GM19397 (cell line): ENCODE measurements at regions not wholly inside any gene's neighbourhood (a gene's known extent, or its start where the extent isn't known, plus 50 kb on each side); places are given as distances from the start of the nearest gene placed in this dataset.
"Not testable (repeated sequence)": the region's sequence is repeated elsewhere in the genome, so short reads cannot be mapped to it uniquely, and the experiment has no call there.

Experiments used
- ATAC-seq: cut with Tn5 transposase; IDR thresholded peaks from one replicate; pipeline ENCODE4 v1.9.1; 2021; ENCODE audit warnings: mild to moderate bottlenecking, moderate library complexity; ENCODE audit not compliant: unreplicated experiment

- no peak for ATAC-seq
Measured at GRCh38 chr11:24400059-24400665, 96.7 kb upstream of the LUZP2 start.

- no peak for ATAC-seq
Measured at GRCh38 chr11:24406389-24406788, 90.5 kb upstream of the LUZP2 start.

- ATAC-seq: no peak
Measured at GRCh38 chr11:24406980-24407379, 89.9 kb upstream of the LUZP2 start.

GRCh38 chr11:24407733-24408132 is 89.1 kb upstream of the LUZP2 start:
- ATAC-seq: no peak

GRCh38 chr11:24408202-24408601 is 88.7 kb upstream of the LUZP2 start:
- no peak for ATAC-seq

- ATAC-seq: no peak
Measured at GRCh38 chr11:24411791-24412190, 85.1 kb upstream of the LUZP2 start.

- no peak for ATAC-seq
Measured at GRCh38 chr11:24412722-24413121, 84.1 kb upstream of the LUZP2 start.

- ATAC-seq: no peak
Measured at GRCh38 chr11:24413391-24413790, 83.5 kb upstream of the LUZP2 start.

- ATAC-seq: not testable (repeated sequence)
Measured at GRCh38 chr11:24415955-24416636, 80.8 kb upstream of the LUZP2 start.

GRCh38 chr11:24421766-24422165 is 75.1 kb upstream of the LUZP2 start:
- ATAC-seq: no peak

- no peak for ATAC-seq
Measured at GRCh38 chr11:24422376-24422775, 74.5 kb upstream of the LUZP2 start.

- no peak for ATAC-seq
Measured at GRCh38 chr11:24437123-24437522, 59.7 kb upstream of the LUZP2 start.
